Upper lobe of left lung (tissue), 6 donors: ENCODE measurements at regions not wholly inside any gene's neighbourhood (a gene's known extent, or its start where the extent isn't known, plus 50 kb on each side); places are given as distances from the start of the nearest gene placed in this dataset.

Source experiments
- ATAC-seq, 2 donors: fragments of 200-7000 bp; cut with Tn5 transposase; one replicate each; pipeline ENCODE4 v1.9.1; 2022; ENCODE audit warnings: mild to moderate bottlenecking in 2 of 2, moderate library complexity in 2 of 2; ENCODE audit not compliant: low FRiP score in 2 of 2
- DNase-seq, 2 donors: peaks; one replicate each; pipeline ENCODE4 v3.0.0-alpha.2; 2019 to 2020
- H3K27ac ChIP-seq, 4 donors: fragments of 200-600 bp; sonication (generic); one replicate each; pipeline ENCODE4 v1.5.1; 2016 to 2019
- H3K27me3 ChIP-seq, 4 donors: fragments of 200-600 bp; sonication (generic); one replicate each; pipeline ENCODE4 v1.5.1; 2017 to 2019
- H3K36me3 ChIP-seq, 4 donors: fragments of 200-600 bp; sonication (generic); one replicate each; pipeline ENCODE4 v1.5.1; 2016 to 2019
- H3K4me1 ChIP-seq, 4 donors: fragments of 200-600 bp; sonication (generic); one replicate each; pipeline ENCODE4 v1.5.1; 2018 to 2019
- H3K4me3 ChIP-seq, 4 donors: fragments of 200-600 bp; sonication (generic); one replicate each; pipeline ENCODE4 v1.5.1; 2017 to 2019; ENCODE audit warnings: mild to moderate bottlenecking in 2 of 4, moderate library complexity in 1 of 4
- H3K9me3 ChIP-seq, 4 donors: fragments of 200-600 bp; sonication (generic); one replicate each; pipeline ENCODE4 v1.5.1; 2018 to 2019
- EP300 ChIP-seq, 4 donors: sonication (generic); formaldehyde crosslinking; IDR thresholded peaks; one replicate each; pipeline ENCODE4 v1.5.1; 2017; ENCODE audit warnings: antibody characterized with exemption in 4 of 4, control low read depth in 2 of 4
- POLR2A ChIP-seq, 4 donors: fragments of 450-650 bp; IDR thresholded peaks; one replicate each; pipeline ENCODE4 v1.5.1; 2016 to 2017; ENCODE audit warnings: antibody characterized with exemption in 4 of 4, mild to moderate bottlenecking in 2 of 4
- POLR2AphosphoS5 ChIP-seq, 2 donors: sonication (generic); formaldehyde crosslinking; IDR thresholded peaks; one replicate each; pipeline ENCODE4 v1.5.1; 2017; ENCODE audit warnings: antibody characterized with exemption in 2 of 2
- WGBS, 2 donors: methylation state at CpG; one replicate each; pipeline ENCODE4 v1.1.5; 2017 to 2018; 5-methylcytosine and 5-hydroxymethylcytosine counted together
- TF ChIP-seq, protein P1 (sequence below), 6 experiments: fragments of 450-650 bp in 4 of 6; fragments of 200-600 bp in 2 of 6; sonication (generic) in 2 of 6; IDR thresholded peaks; one replicate each; pipeline ENCODE4 v1.5.1; 2016 to 2019; ENCODE audit warnings: antibody characterized with exemption in 6 of 6
- donor health status: DM: no; HTN: no; CAD: no; lungs with moderate emphysema.
- donor health status: DM: no; HTN: yes; CAD: no; lungs with severe emphysema.

GRCh38 chr5:25579111-25579510 lies 934.3 kb upstream of the CDH10 start:
- 43 to 52% methylated on average over 1 of the region's 1 CpG for WGBS, 2 donors
- TF ChIP-seq POLR2AphosphoS5 (IDR thresholded peaks at IDR 0.05): no peak
- TF ChIP-seq, protein P1, sequence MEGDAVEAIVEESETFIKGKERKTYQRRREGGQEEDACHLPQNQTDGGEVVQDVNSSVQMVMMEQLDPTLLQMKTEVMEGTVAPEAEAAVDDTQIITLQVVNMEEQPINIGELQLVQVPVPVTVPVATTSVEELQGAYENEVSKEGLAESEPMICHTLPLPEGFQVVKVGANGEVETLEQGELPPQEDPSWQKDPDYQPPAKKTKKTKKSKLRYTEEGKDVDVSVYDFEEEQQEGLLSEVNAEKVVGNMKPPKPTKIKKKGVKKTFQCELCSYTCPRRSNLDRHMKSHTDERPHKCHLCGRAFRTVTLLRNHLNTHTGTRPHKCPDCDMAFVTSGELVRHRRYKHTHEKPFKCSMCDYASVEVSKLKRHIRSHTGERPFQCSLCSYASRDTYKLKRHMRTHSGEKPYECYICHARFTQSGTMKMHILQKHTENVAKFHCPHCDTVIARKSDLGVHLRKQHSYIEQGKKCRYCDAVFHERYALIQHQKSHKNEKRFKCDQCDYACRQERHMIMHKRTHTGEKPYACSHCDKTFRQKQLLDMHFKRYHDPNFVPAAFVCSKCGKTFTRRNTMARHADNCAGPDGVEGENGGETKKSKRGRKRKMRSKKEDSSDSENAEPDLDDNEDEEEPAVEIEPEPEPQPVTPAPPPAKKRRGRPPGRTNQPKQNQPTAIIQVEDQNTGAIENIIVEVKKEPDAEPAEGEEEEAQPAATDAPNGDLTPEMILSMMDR (IDR thresholded peaks at IDR 0.05): no peak
- no peak for TF ChIP-seq POLR2A (IDR thresholded peaks at IDR 0.05)
- TF ChIP-seq EP300 (IDR thresholded peaks at IDR 0.05): no peak
- no peaks in the 10 kb centered on the region for H3K27me3 ChIP-seq
- no peak overlapping the region for H3K27ac ChIP-seq
- H3K4me1 ChIP-seq: no peaks in the 10 kb centered on the region
- DNase-seq (no peak), ATAC-seq (no peak)
- no peaks in the 10 kb centered on the region for H3K9me3 ChIP-seq
- no peaks in the 10 kb centered on the region for H3K36me3 ChIP-seq
- no peak overlapping the region for H3K4me3 ChIP-seq

DNA sequence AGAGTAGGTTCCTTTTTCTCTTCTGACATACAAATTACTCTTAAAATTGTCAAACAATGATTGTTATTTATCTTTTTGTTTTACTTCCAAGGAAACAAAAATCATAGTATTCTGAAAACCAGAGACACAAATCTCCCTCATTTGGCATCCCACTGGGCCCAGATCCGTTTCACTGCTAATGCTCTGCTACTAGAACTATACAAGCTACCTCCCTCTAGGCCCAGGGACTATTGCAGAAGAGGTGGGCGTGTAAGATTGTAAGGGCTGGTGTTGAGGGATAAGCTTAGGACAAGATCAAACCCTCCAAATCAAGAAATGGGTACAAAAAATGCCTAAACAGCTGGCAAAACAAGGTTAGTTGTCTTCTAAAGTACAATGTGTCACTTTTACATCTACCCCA lies 928.9 kb upstream of the CDH10 start:
- no peak overlapping the region for H3K4me3 ChIP-seq
- H3K4me1 ChIP-seq: no peaks in the 10 kb centered on the region
- no peak for TF ChIP-seq POLR2A (IDR thresholded peaks at IDR 0.05)
- TF ChIP-seq, protein P1 (IDR thresholded peaks at IDR 0.05): no peak
- TF ChIP-seq EP300 (IDR thresholded peaks at IDR 0.05): no peak
- no peak for TF ChIP-seq POLR2AphosphoS5 (IDR thresholded peaks at IDR 0.05)
- DNase-seq (no peak), ATAC-seq (no peak)
- no peak overlapping the region for H3K27ac ChIP-seq
- H3K9me3 ChIP-seq: no peaks in the 10 kb centered on the region
- no peaks in the 10 kb centered on the region for H3K36me3 ChIP-seq
- H3K27me3 ChIP-seq: no peaks in the 10 kb centered on the region
- 73 to 78% methylated on average over 2 of the region's 2 CpGs for WGBS, 2 donors

GRCh38 chr5:25570067-25570583 lies 925.3 kb upstream of the CDH10 start:
- DNase-seq: no peak
- H3K9me3 ChIP-seq: no peaks in the 10 kb centered on the region
- no peak overlapping the region for H3K27ac ChIP-seq
- H3K27me3 ChIP-seq: no peaks in the 10 kb centered on the region
- TF ChIP-seq, protein P1 (IDR thresholded peaks at IDR 0.05): no peak
- no peak for TF ChIP-seq POLR2A (IDR thresholded peaks at IDR 0.05)
- no peak for TF ChIP-seq EP300 (IDR thresholded peaks at IDR 0.05)
- no peak for TF ChIP-seq POLR2AphosphoS5 (IDR thresholded peaks at IDR 0.05)
- no peaks in the 10 kb centered on the region for H3K36me3 ChIP-seq
- H3K4me3 ChIP-seq: no peak overlapping the region
- H3K4me1 ChIP-seq: no peaks in the 10 kb centered on the region
- WGBS, 2 donors: 69 to 90% methylated on average over 5 of the region's 5 CpGs
- ATAC-seq: no peak

- ATAC-seq: no peak
- H3K4me3 ChIP-seq: no peak overlapping the region
- no peaks in the 10 kb centered on the region for H3K36me3 ChIP-seq
- 89 to 91% methylated on average over 17 of the region's 17 CpGs for WGBS, 2 donors
- TF ChIP-seq POLR2AphosphoS5 (IDR thresholded peaks at IDR 0.05): no peak
- H3K4me1 ChIP-seq: no peaks in the 10 kb centered on the region
- no peaks in the 10 kb centered on the region for H3K9me3 ChIP-seq
- no peak overlapping the region for H3K27ac ChIP-seq
- no peak for DNase-seq
- H3K27me3 ChIP-seq: no peaks in the 10 kb centered on the region
These were observed 924.3 kb upstream of the CDH10 start for GRCh38 chr5:25568989-25569625.

- DNase-seq: no peak
- WGBS, 2 donors: 90 to 94% methylated on average over 1 of the region's 1 CpG
- no peaks in the 10 kb centered on the region for H3K4me1 ChIP-seq
- TF ChIP-seq POLR2AphosphoS5 (IDR thresholded peaks at IDR 0.05) (no peak), POLR2A (IDR thresholded peaks at IDR 0.05) (no peak), EP300 (IDR thresholded peaks at IDR 0.05) (no peak)
- TF ChIP-seq, protein P1 (IDR thresholded peaks at IDR 0.05): no peak
- H3K27ac ChIP-seq: no peak overlapping the region
- H3K4me3 ChIP-seq: no peak overlapping the region
- no peaks in the 10 kb centered on the region for H3K36me3 ChIP-seq
- H3K9me3 ChIP-seq: peaks cover 0 to under 1% (median 0%) of the 10 kb centered on the region in 4 donors
- no peaks in the 10 kb centered on the region for H3K27me3 ChIP-seq
- ATAC-seq: no peak
These were observed 923.5 kb upstream of the CDH10 start for GRCh38 chr5:25568294-25568693.
